ENCODE measurements at regions not wholly inside any gene's neighbourhood (a gene's known extent, or its start where the extent isn't known, plus 50 kb on each side); places are given as distances from the start of the nearest gene placed in this dataset.
A peak's percentile ranks its signal among the peaks of the same experiment; 100 is the strongest.
"Not testable (repeated sequence)": the region's sequence is repeated elsewhere in the genome, so short reads cannot be mapped to it uniquely, and the experiment has no call there.

GRCh38 chr1:192459467-192459866 lies 116.1 kb upstream of the RGS1 start:
- Mint-ChIP-seq H3K27me3 (peaks cover 43 to 50% of the 10 kb centered on the region in 2 donors), H3K4me1 (ENCODE audit: low read depth in 2 of 2) (no peaks in the 10 kb centered on the region), H3K27ac (no peak overlapping the region), H3K36me3 (ENCODE audit: insufficient read depth) (no peaks in the 10 kb centered on the region), H3K4me3 (no peak overlapping the region), H3K9me3 (no peaks in the 10 kb centered on the region)
- DNase-seq = no peak
- no peak for ATAC-seq (replicated peaks)

- Mint-ChIP-seq H3K9me3 (no peaks in the 10 kb centered on the region), H3K4me3 (no peak overlapping the region), H3K4me1 (ENCODE audit: low read depth in 2 of 2) (no peaks in the 10 kb centered on the region), H3K27ac (no peak overlapping the region), H3K36me3 (ENCODE audit: insufficient read depth) (no peaks in the 10 kb centered on the region), H3K27me3 (peaks cover 61 to 64% of the 10 kb centered on the region in 2 donors)
- ATAC-seq (replicated peaks) (no peak), DNase-seq (no peak)
These were observed 113.9 kb upstream of the RGS1 start for GRCh38 chr1:192461684-192462083.

GRCh38 chr1:192462616-192463015 lies 113.0 kb upstream of the RGS1 start:
- no peak overlapping the region for H3K27ac Mint-ChIP-seq
- no peak for ATAC-seq (replicated peaks)

GRCh38 chr1:192463661-192464060 lies 111.9 kb upstream of the RGS1 start:
- Mint-ChIP-seq H3K27me3 (peaks cover 56 to 70% of the 10 kb centered on the region in 2 donors), H3K4me3 (no peak overlapping the region), H3K36me3 (ENCODE audit: insufficient read depth) (no peaks in the 10 kb centered on the region), H3K27ac (no peak overlapping the region), H3K4me1 (ENCODE audit: low read depth in 2 of 2) (no peaks in the 10 kb centered on the region), H3K9me3 (no peaks in the 10 kb centered on the region)
- ATAC-seq (replicated peaks) (no peak), DNase-seq (no peak)

More at GRCh38 chr1:192462616-192463015, 113.0 kb upstream of the RGS1 start:
- no peaks in the 10 kb centered on the region for H3K9me3 Mint-ChIP-seq
- peaks cover 56 to 65% of the 10 kb centered on the region in 2 donors for H3K27me3 Mint-ChIP-seq
- H3K4me3 Mint-ChIP-seq = no peak overlapping the region
- DNase-seq = no peak
- no peaks in the 10 kb centered on the region for H3K36me3 Mint-ChIP-seq (ENCODE audit: insufficient read depth)
- no peaks in the 10 kb centered on the region for H3K4me1 Mint-ChIP-seq (ENCODE audit: low read depth in 2 of 2)

- H3K27ac Mint-ChIP-seq; H3K36me3 Mint-ChIP-seq (ENCODE audit: insufficient read depth); ATAC-seq (replicated peaks); DNase-seq; H3K4me1 Mint-ChIP-seq (ENCODE audit: low read depth in 2 of 2); H3K4me3 Mint-ChIP-seq; H3K9me3 Mint-ChIP-seq: not testable (repeated sequence)
- H3K27me3 Mint-ChIP-seq = peaks cover 72 to 85% of the 10 kb centered on the region in 2 donors
These were observed 110.4 kb upstream of the RGS1 start for GRCh38 chr1:192465221-192465620.

GRCh38 chr1:192474080-192474683 lies 101.4 kb upstream of the RGS1 start:
- no peaks in the 10 kb centered on the region for H3K4me1 Mint-ChIP-seq (ENCODE audit: low read depth in 2 of 2)
- no peak overlapping the region for H3K4me3 Mint-ChIP-seq
- no peak overlapping the region for H3K27ac Mint-ChIP-seq
- no peaks in the 10 kb centered on the region for H3K9me3 Mint-ChIP-seq
- DNase-seq (peak; percentile 21 to 33 (median 28)), ATAC-seq (replicated peaks) (peak; percentile 39)
- H3K36me3 Mint-ChIP-seq (ENCODE audit: insufficient read depth) = no peaks in the 10 kb centered on the region
- peaks cover 15 to 16% of the 10 kb centered on the region in 2 donors for H3K27me3 Mint-ChIP-seq

- ATAC-seq (replicated peaks) (no peak), DNase-seq (no peak)
- H3K4me1 Mint-ChIP-seq (ENCODE audit: low read depth in 2 of 2) = no peaks in the 10 kb centered on the region
- no peak overlapping the region for H3K27ac Mint-ChIP-seq
- H3K27me3 Mint-ChIP-seq = peaks cover 4 to 5% of the 10 kb centered on the region in 2 donors
- no peaks in the 10 kb centered on the region for H3K36me3 Mint-ChIP-seq (ENCODE audit: insufficient read depth)
- H3K4me3 Mint-ChIP-seq = no peak overlapping the region
- no peaks in the 10 kb centered on the region for H3K9me3 Mint-ChIP-seq
These were observed 100.2 kb upstream of the RGS1 start for GRCh38 chr1:192475329-192475728.

GRCh38 chr1:192475970-192476369 lies 99.6 kb upstream of the RGS1 start:
- Mint-ChIP-seq H3K27ac (no peak overlapping the region), H3K4me1 (ENCODE audit: low read depth in 2 of 2) (no peaks in the 10 kb centered on the region), H3K4me3 (no peak overlapping the region), H3K36me3 (ENCODE audit: insufficient read depth) (no peaks in the 10 kb centered on the region), H3K9me3 (no peaks in the 10 kb centered on the region), H3K27me3 (no peaks in the 10 kb centered on the region)
- ATAC-seq (replicated peaks) = no peak
- no peak for DNase-seq

GRCh38 chr1:192476802-192477298 lies 98.7 kb upstream of the RGS1 start:
- H3K4me1 Mint-ChIP-seq (ENCODE audit: low read depth in 2 of 2) = no peaks in the 10 kb centered on the region
- no peak for ATAC-seq (replicated peaks)
- no peaks in the 10 kb centered on the region for H3K36me3 Mint-ChIP-seq (ENCODE audit: insufficient read depth)
- no peak overlapping the region for H3K27ac Mint-ChIP-seq
- H3K9me3 Mint-ChIP-seq = no peaks in the 10 kb centered on the region
- no peaks in the 10 kb centered on the region for H3K27me3 Mint-ChIP-seq
- no peak overlapping the region for H3K4me3 Mint-ChIP-seq
- DNase-seq = no peak

GRCh38 chr1:192477630-192478029 lies 97.9 kb upstream of the RGS1 start:
- DNase-seq (no peak), ATAC-seq (replicated peaks) (peak; percentile 79)
- no peaks in the 10 kb centered on the region for H3K4me1 Mint-ChIP-seq (ENCODE audit: low read depth in 2 of 2)

GRCh38 chr1:192485692-192486436 lies 89.7 kb upstream of the RGS1 start:
- H3K27ac Mint-ChIP-seq = no peak overlapping the region
- ATAC-seq (replicated peaks) (no peak), DNase-seq (no peak)
- no peaks in the 10 kb centered on the region for H3K36me3 Mint-ChIP-seq (ENCODE audit: insufficient read depth)
- H3K27me3 Mint-ChIP-seq = no peaks in the 10 kb centered on the region
- H3K9me3 Mint-ChIP-seq = no peaks in the 10 kb centered on the region
- H3K4me3 Mint-ChIP-seq = no peak overlapping the region
- H3K4me1 Mint-ChIP-seq (ENCODE audit: low read depth in 2 of 2) = no peaks in the 10 kb centered on the region

More at GRCh38 chr1:192477630-192478029, 97.9 kb upstream of the RGS1 start:
- no peaks in the 10 kb centered on the region for H3K9me3 Mint-ChIP-seq
- no peaks in the 10 kb centered on the region for H3K27me3 Mint-ChIP-seq
- no peak overlapping the region for H3K4me3 Mint-ChIP-seq
- H3K36me3 Mint-ChIP-seq (ENCODE audit: insufficient read depth) = no peaks in the 10 kb centered on the region
- no peak overlapping the region for H3K27ac Mint-ChIP-seq

- H3K4me3 Mint-ChIP-seq = no peak overlapping the region
- no peaks in the 10 kb centered on the region for H3K9me3 Mint-ChIP-seq
- H3K27me3 Mint-ChIP-seq = no peaks in the 10 kb centered on the region
- H3K27ac Mint-ChIP-seq = no peak overlapping the region
- ATAC-seq (replicated peaks) (no peak), DNase-seq (no peak)
- no peaks in the 10 kb centered on the region for H3K36me3 Mint-ChIP-seq (ENCODE audit: insufficient read depth)
- no peaks in the 10 kb centered on the region for H3K4me1 Mint-ChIP-seq (ENCODE audit: low read depth in 2 of 2)
These were observed 87.5 kb upstream of the RGS1 start for GRCh38 chr1:192488058-192488457.

GRCh38 chr1:192489047-192489446 lies 86.5 kb upstream of the RGS1 start:
- no peaks in the 10 kb centered on the region for H3K4me1 Mint-ChIP-seq (ENCODE audit: low read depth in 2 of 2)
- no peaks in the 10 kb centered on the region for H3K9me3 Mint-ChIP-seq
- ATAC-seq (replicated peaks) = no peak
- no peak overlapping the region for H3K27ac Mint-ChIP-seq
- no peak for DNase-seq
- no peak overlapping the region for H3K4me3 Mint-ChIP-seq
- H3K36me3 Mint-ChIP-seq (ENCODE audit: insufficient read depth) = no peaks in the 10 kb centered on the region
- H3K27me3 Mint-ChIP-seq = no peaks in the 10 kb centered on the region

- Mint-ChIP-seq H3K4me1 (ENCODE audit: low read depth in 2 of 2) (no peaks in the 10 kb centered on the region), H3K27ac (no peak overlapping the region), H3K9me3 (no peaks in the 10 kb centered on the region), H3K27me3 (no peaks in the 10 kb centered on the region), H3K4me3 (no peak overlapping the region), H3K36me3 (ENCODE audit: insufficient read depth) (no peaks in the 10 kb centered on the region)
- no peak for DNase-seq
- peak; percentile 77 for ATAC-seq (replicated peaks)
These were observed 85.8 kb upstream of the RGS1 start for GRCh38 chr1:192489748-192490147.
